Stimulated activated CD8-positive, alpha-beta memory T cell treated with anti-CD3 and anti-CD28 coated beads, Interleukin-4, amount 100 ng/mL, for 48 hours (primary cell): ENCODE measurements at regions not wholly inside any gene's neighbourhood (a gene's known extent, or its start where the extent isn't known, plus 50 kb on each side); places are given as distances from the start of the nearest gene placed in this dataset.

Source experiments
- DNase-seq: peaks from one replicate; pipeline ENCODE4 v3.0.0-alpha.2; 2020

GRCh38 chr16:64211331-64211730 lies 910.5 kb downstream of the CDH11 start:
- DNase-seq: no peak

- no peak for DNase-seq
Measured at GRCh38 chr16:64206862-64207261, 915.0 kb downstream of the CDH11 start.

- no peak for DNase-seq
Measured at GRCh38 chr16:64203126-64203525, 918.7 kb downstream of the CDH11 start.

- no peak for DNase-seq
Measured at GRCh38 chr16:64202571-64202970, 919.3 kb downstream of the CDH11 start.

GRCh38 chr16:64196444-64196843 lies 925.4 kb downstream of the CDH11 start:
- no peak for DNase-seq

GRCh38 chr16:64185954-64186353 lies 935.9 kb downstream of the CDH11 start:
- DNase-seq: no peak

GRCh38 chr16:64184156-64184555 lies 937.7 kb downstream of the CDH11 start:
- DNase-seq: no peak

- DNase-seq: no peak
Measured at GRCh38 chr16:64182985-64183384, 938.9 kb downstream of the CDH11 start.

- no peak for DNase-seq
Measured at GRCh38 chr16:64181271-64181925, 940.5 kb downstream of the CDH11 start.

- no peak for DNase-seq
Measured at GRCh38 chr16:64180136-64180900, 941.5 kb downstream of the CDH11 start.

- DNase-seq: no peak
Measured at GRCh38 chr16:64174327-64174726, 947.5 kb downstream of the CDH11 start.

- no peak for DNase-seq
Measured at GRCh38 chr16:64172652-64173051, 949.2 kb downstream of the CDH11 start.

GRCh38 chr16:64172226-64172625 lies 949.6 kb downstream of the CDH11 start:
- DNase-seq: no peak

GRCh38 chr16:64171632-64172031 lies 950.2 kb downstream of the CDH11 start:
- no peak for DNase-seq

- no peak for DNase-seq
Measured at GRCh38 chr16:64168371-64168770, 953.5 kb downstream of the CDH11 start.

- DNase-seq: no peak
Measured at GRCh38 chr16:64167936-64168335, 953.9 kb downstream of the CDH11 start.

GRCh38 chr16:64165368-64165767 lies 956.5 kb downstream of the CDH11 start:
- no peak for DNase-seq

GRCh38 chr16:64162613-64163375 lies 959.1 kb downstream of the CDH11 start:
- no peak for DNase-seq

GRCh38 chr16:64159976-64160375 lies 961.9 kb downstream of the CDH11 start:
- no peak for DNase-seq

- DNase-seq: no peak
Measured at GRCh38 chr16:64158941-64159588, 962.8 kb downstream of the CDH11 start.

- DNase-seq: no peak
Measured at GRCh38 chr16:64153718-64154117, 968.1 kb downstream of the CDH11 start.

- DNase-seq: no peak
Measured at GRCh38 chr16:64151990-64152767, 969.7 kb downstream of the CDH11 start.

GRCh38 chr16:64150193-64150592 lies 971.7 kb downstream of the CDH11 start:
- DNase-seq: no peak
